HS-27A (cell line): ENCODE measurements at regions not wholly inside any gene's neighbourhood (a gene's known extent, or its start where the extent isn't known, plus 50 kb on each side); places are given as distances from the start of the nearest gene placed in this dataset.
"Not testable (repeated sequence)": the region's sequence is repeated elsewhere in the genome, so short reads cannot be mapped to it uniquely, and the experiment has no call there.

Experiments
- DNase-seq: peaks from one replicate; pipeline ENCODE4 v3.0.0-alpha.2; 2012; ENCODE audit warnings: low read depth, missing footprints

DNA sequence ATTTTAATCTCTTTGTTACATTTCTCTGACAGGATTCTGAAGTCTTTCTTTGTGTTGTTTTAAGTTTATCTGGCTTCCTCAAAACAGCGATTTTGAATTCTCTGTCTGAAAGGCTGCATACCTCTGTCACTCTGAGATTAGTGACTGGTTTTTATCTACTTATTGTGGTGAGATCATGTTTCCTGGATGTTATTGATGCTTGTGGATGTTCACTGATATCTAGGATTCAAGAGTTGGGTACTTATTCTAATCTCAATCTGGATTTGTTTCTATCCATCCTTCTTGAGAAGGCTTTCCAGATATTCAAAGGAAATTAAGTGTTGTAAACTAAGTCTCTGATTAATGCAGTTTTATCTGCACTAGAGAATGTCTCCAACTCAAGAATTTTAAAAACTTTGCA lies 1076.1 kb upstream of the ADGRB3 start:
- DNase-seq = no peak

DNA sequence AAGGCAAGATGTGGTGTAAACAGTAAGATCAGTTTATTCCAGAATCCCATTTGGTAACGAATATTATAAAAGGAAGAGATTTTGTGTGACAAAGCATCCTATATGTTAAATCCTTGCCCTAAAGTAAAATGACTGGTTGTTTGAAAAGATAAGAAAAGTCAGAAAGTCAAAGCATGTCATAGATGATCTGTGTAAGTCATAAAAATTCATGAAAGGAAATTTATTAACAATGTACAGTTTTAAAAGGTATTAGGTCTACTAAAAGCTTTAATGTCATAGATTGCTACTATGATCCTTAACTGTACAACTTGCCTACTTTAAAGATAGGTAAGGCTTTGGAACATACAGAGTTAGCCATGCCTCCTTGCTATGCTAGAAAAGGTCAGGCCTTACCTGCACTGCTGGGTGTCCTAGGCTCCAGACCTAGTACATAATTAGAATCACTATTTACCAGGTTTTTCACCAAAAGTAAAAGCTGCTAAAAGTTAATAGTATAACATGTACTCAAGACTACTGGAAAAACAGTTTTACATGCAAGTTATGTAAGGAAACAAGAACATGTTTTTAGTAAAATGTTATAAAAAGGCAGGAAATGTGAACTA lies 1090.1 kb upstream of the ADGRB3 start:
- no peak for DNase-seq

DNA sequence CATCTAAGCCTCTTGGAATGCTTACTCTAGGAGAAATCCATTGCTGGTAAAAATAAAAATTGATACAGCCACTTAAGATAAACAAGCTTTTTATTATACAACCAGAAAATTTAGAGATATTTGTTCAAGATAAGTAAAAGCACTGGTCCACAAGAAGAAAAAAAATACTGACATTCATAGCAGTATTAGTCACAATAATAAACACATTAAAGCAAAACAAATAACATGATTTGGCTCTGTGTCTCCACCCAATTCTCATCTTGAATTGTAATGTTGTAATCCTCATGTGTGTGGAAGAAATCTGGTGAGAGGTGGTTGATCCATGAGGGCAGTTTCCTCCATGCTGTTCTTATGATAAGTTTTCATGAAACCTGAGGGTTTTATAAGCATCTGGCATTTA lies 1093.5 kb upstream of the ADGRB3 start:
- DNase-seq = no peak

DNA sequence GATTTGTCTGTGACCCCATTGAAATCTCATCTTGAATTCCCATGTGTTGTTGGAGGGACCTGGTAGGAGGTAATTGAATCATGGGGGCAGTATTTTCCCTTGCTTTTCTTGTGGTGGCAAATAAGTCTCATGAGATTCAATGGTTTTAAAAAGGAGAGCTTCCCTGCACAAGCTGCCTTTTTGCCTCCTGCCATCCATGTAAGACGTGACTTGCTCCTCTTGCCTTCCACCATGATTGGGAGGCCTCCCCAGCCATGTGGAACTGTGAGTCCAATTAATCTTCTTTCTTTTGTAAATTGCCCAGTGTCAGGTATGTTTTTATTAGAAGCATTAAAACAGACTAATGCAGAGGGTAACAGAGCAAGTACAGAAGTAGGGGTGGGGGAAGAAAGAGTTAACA lies 1097.0 kb upstream of the ADGRB3 start:
- no peak for DNase-seq

DNA sequence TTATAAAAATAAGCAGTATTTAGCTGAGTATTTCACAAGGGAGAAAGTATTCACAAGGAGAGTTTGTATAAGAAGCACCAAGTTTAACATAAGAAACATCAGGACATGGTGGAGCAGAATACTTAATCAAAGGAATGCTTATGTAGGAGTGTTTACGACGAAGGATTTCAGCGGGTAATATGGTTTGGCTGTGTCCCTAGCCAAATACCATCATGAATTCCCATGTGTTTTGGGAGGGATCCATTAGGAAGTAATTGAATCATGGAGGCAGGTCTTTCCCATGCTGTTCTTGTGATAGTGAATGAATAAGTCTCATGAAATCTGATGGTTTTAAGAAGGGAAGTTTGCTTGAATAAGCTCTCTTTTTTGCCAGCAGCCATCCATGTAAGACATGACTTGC lies 1099.1 kb upstream of the ADGRB3 start:
- DNase-seq = no peak

DNA sequence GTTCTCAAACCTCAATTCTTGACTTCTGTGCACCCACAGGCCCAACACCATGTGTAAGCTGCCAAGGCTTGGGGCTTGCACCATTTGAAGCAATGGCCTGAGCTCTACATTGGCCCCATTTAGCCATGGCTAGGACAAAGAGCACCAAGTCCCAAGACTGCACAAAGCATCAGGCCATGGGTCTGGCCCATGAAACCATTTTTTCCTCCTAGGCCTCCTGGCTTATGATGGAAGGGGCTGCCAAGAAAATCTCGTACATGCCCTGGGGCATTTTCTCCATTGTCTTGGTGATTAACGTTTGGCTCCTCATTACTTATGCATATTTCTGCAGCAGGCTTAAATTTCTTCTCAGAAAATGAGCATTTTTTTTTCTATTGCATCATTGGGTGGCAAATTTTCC lies 1128.7 kb upstream of the ADGRB3 start:
- no peak for DNase-seq

DNA sequence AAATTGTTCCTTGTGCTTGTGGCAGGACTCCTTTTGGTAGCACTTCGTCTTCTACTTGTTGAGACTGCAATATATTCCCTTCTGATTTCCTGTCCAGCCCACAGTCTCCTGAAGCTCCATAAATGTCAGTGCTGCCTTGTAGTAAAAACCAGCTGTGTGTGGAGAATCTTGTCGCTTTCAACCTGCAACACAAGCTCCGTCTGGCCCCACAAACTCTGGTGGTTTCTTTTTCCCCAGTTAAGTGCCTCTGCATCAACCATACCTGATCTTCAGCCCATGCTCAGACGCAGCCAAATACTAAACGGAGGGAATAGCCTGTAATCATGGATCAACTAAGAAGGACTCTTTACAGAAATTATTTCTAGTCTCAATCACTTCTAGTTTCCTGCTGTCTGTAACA lies 1133.3 kb upstream of the ADGRB3 start:
- no peak for DNase-seq

DNA sequence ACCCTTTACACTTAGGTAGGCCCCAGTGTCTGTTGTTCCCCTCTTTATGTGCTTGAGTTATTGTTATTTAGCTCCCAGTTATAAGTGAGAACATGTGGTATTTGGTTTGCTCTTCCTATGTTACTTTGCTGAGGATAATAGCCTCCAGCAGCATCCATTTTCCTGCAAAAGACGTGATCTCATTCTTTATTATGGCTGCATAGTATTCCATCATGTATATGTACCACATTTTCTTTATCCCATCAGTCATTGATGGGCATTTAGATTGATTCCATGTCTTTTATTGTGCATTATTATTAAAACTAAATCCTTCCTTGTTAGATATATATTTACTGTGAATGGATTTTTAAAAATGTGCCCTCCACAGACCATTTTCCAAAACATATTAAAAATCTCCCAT lies 1137.3 kb upstream of the ADGRB3 start:
- DNase-seq = no peak

DNA sequence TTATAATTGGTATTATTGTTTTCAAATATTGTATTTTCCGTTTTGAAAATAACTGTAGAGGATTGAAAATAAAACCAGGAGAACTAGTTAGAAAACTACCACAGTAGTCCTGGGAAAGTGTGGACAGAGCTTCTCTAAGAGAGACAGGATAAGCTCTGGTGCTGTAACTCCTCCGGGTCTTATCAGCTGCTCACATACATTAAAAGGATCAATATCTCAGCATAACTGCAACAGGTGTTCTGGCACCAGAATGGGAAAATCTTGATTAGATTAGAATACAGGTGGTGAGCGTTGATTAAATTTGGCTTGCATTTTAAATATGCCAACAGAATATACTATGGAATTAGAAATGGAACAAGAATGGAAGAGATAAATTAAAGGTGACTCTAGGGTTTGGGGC lies 1138.9 kb upstream of the ADGRB3 start:
- DNase-seq = no peak

DNA sequence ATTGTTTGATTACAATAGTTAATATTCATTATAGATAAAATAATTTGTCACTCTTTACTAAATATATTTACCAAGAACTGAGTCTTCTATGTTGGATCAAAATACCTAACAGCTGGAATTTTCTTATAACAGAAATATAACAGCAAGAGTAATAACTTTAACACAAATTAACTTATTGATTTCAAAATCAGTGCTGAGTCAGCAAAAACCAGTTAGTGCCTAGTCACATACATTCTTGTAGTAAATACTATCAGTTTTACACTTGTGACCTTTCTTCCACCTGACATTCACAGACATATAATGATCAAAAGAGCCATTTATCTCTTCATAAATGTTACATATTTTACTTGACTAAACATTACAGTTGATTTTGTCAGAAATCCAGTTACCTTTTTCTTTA lies 1141.4 kb upstream of the ADGRB3 start:
- DNase-seq = no peak

DNA sequence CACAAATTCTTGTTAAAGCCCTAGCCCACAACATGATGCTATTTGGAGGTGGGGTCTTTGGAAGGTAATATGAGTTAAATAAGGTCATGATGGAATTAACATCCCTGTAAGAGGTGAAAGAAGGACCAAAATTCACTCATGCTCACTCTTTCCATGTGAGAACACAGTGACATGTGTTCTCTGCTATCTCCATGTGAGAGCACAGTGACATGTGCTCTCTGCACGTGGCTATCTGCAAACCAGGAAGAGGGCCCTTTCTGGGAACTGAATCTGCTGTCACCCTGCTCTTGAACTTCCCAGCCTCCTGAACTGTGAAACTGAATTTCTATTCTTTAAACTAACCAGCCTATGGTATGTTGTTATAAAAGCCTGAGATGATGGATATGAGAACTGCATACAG lies 1159.4 kb upstream of the ADGRB3 start:
- DNase-seq = no peak

DNA sequence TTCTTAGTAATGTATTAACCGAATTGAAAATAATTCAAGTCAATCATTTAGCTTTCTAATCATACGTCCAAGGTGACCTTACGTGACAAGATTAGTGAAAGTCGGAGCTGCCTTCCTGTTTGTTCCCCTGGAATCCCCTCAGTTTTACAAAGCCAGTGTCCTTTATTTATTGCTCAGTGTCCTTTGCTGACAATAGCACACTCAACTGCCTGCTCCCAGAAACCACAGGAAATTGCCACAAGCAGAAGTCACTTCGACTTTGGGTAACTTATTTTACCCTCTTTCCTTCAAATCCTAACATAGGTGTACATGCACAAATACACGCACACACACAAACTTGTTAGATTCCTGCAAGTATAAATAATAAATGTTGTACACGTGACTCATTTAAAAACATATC lies 1167.7 kb upstream of the ADGRB3 start:
- DNase-seq = no peak

DNA sequence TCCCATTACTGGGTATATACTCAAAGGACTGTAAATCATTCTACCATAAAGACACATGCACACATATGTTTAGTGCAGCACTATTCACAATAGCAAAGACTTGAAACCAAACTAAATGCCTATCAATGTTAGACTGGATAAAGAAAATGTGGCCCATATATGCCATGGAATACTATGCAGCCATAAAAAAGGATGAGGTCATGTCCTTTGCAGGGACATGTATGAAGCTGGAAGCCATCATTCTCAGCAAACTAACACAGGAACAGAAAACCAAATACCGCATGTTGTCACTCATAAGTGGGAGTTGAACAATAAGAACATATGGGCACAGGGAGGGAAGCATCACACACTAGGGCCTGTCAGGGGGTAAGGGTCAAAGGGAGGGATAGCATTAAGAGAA lies 1172.4 kb upstream of the ADGRB3 start:
- not testable (repeated sequence) for DNase-seq

DNA sequence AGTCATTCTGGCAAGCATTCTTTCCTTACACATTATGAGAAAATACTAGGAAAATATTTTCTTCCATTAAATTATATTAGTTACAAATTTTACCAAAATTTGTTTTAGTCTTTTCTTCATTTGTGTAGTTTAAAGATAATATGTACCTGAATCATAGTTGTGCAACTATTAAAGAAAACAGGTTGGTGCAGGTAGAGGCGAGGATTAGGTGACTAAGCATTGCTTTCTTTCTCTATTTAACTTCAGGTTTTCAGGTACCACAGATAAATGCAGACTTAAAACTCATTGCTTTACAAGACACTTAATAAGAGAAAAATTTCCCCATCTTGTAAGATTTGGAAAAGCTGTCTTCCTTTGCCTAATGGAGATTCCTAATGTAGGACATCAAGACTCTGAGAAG lies 1175.5 kb upstream of the ADGRB3 start:
- no peak for DNase-seq

DNA sequence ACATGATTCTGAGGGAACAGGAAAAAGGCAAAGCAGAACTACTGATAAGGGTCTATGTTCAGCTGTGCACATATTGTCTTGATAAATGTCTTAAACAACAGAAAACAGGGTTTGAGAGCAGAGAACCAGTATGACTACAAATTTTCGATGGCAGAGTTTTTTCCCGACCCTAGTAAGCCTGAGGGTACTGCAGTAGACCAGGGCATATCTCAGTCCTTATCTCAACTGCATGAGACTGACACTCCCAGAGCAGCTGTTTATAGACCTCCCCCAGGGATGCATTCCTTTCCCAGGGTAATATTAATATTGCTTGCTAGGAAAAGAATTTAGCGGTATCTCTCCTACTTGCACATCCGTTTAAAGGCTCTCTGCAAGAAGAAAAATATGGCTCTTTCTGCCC lies 1176.8 kb upstream of the ADGRB3 start:
- DNase-seq = no peak

DNA sequence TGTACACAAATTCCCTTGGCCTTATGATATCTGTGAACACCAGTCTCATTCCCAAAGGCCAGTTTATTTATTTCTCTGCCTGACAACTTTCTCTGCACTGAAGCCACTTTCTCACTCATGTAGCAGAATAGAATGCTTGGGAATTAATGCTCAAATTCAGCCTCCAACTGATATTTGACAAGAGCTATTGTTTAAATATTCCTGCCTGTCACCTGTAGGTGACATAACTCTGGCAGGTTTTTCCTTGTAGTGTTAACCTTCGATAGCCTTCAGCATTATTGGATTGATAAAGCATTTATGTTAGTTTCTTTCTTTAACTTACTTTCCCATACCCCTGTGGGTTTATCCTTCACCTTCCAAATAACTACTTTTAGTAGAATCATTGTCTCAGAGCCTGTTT lies 1183.2 kb upstream of the ADGRB3 start:
- no peak for DNase-seq

DNA sequence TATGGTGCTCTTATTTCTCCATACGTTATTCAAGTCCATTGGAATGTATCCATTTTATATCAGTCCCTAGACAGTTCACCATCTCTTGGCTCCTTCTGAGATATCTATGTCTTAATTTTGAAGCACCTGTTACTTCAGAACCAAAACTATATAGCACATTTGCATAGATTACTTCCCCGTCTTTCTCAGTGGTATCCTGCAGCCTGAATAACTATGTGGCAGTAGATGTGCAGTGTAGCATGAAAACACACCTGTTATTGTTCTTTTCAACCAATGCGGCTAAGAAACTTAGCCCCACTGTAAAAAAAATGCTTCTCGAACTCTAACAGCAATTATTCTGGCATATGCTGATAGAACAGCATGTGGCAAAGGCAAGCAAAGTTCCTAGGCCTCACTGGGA lies 1184.4 kb upstream of the ADGRB3 start:
- no peak for DNase-seq

DNA sequence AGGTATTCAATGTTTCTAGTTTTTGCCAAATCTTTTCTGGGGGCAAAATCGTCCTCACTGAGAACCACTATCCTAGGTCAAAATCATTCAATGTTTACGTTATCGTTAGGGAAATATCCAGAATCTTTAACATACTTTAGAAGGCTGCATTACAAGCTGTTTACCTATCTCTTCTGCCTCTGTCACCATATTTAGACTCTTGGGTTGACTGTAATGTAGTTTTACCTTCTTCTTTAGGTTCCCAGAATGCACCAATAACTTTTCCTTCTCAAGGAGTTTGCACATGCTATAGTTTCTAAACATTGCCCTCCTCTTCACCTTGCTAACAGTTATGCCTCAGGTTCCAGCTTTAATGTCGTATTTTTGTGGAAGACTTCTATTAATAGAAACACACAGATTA lies 1185.5 kb upstream of the ADGRB3 start:
- DNase-seq = no peak

DNA sequence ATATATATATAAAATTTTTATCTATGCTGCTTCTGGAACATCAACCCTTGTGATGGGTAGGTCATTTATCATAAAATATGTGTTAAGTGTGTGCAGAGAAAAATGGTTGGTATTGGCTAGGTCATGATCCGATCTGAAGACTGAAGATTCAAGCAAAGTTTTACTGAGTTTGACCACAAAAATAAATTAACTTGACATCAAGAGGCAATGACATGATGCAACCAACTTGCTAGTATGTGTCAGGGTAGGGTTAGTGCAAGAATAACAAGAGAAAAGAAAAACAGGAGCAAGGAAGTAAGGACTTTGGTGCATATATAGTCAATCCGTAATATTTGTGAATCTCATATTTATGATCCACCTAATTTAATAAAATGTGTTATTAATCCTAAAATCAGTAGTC lies 1202.0 kb upstream of the ADGRB3 start:
- DNase-seq = no peak

DNA sequence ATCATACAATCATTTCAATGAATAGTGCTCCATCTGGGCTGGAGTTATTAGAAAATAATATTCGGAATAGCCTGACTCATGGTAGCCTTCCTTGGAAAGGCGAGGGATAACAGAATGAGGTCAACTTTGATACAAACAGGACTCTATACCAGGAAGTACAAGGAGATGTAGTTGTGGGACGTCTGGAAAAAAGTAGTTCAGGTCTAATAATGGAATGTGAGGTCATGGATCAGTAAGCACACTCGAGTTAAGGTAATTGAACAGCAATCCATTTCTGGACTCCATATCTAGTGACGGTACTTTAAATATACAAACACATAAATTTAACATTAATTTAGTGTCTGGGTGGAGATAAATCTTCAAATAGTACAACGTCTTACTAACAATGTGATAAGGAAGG lies 1204.0 kb upstream of the ADGRB3 start:
- no peak for DNase-seq

DNA sequence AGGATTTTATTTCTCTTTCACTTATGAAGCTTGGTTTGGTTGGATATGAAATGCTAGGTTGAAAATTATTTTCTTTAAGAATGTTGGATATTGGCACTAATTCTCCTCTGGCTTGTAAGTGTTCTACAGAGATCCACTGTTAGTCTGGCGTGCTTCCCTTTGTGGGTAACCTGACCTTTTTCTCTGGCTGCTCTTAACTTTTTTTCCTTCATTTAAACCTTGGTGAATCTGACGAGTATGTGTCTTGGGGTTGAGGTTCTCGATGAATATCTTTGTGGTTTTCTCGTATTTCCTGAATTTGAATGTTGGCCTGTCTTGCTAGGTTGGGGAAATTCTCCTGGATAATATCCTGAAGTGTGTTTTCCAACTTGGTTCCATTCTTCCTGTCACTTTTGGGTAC lies 1208.4 kb upstream of the ADGRB3 start:
- DNase-seq = not testable (repeated sequence)

DNA sequence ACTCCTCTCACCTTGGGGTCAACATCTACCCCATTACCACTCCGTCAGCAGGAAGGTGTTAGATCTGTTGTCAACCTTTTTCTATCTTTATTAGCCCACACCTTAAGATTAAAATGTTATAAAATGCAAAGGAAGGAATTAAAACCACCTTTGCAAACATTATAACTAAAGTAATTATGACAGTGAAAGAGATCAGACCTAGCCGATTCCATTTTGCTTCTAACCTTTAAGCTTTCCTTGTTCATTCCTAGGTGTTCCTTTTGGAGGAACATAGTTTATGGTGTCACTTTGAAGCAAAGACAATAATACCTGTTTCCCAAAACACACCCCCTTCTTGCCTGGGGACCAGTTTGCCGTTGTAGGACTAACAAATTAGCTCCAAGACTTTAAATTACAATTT lies 1223.0 kb upstream of the ADGRB3 start:
- DNase-seq = no peak

DNA sequence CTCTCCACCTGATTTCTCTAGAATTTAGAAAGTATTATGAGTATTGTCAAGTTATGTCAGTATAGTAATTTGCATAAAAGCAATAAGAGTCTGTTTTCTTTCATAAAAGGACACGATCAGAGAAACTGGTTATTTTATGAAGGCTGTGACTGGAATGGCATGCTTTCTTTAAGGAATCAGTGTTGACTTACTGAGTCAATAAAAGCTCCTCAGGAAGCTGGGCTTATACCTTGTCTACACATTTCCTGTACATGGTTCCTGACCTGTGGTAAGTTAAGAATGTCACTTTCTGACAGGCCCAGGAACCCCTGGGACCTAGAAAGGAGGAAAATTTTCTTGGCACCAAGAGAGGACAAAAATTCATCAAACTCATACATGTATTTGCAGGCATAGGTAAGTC lies 1224.0 kb upstream of the ADGRB3 start:
- no peak for DNase-seq

DNA sequence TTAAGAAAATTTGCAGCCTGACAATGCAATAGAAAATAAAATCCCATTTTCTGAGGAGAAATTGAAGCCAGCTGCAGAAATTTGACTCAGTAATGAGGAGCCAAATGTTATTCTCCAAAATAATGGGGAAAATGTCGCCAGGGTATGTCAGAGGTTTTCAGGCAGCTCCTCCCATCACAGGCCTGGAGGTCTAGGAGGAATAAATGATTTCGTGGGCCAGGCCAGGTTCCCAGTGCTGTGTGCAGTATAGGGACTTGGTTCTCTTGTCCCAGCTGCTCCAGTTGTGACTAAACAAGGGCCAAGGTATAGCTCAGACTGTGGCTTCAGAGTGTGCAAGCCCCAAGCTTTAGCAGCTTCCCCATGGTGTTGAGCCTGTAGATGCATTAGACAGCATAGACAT lies 1240.8 kb upstream of the ADGRB3 start:
- no peak for DNase-seq

DNA sequence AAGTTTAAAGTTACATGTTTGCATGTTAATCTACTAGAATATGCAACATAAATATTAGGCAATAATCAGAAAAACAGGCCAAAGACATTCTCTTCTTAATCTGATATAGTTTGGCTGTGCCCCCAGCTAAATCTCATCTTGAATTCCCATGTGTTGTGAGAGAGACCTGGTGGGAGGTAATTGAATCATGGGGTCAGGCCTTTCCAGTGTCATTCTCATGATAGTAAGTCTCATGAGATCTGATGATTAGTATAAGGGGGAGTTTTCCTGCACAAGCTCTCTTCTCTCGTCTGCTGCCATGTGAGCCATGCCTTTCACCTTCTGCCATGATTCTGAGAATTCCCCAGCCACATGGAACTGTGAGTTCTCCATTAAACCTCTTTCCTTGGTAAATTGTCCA lies 1241.7 kb upstream of the ADGRB3 start:
- no peak for DNase-seq
